Activated CD8-positive, alpha-beta memory T cell treated with anti-CD3 and anti-CD28 coated beads, Interleukin-2, amount 50 U/mL, for 1 hour (primary cell): ENCODE measurements at regions not wholly inside any gene's neighbourhood (a gene's known extent, or its start where the extent isn't known, plus 50 kb on each side); places are given as distances from the start of the nearest gene placed in this dataset.
"Not testable (repeated sequence)": the region's sequence is repeated elsewhere in the genome, so short reads cannot be mapped to it uniquely, and the experiment has no call there.

ENCODE experiments used
- DNase-seq: peaks from one replicate; pipeline ENCODE4 v3.0.0-alpha.2; 2020; ENCODE audit errors: extremely low read depth

DNA sequence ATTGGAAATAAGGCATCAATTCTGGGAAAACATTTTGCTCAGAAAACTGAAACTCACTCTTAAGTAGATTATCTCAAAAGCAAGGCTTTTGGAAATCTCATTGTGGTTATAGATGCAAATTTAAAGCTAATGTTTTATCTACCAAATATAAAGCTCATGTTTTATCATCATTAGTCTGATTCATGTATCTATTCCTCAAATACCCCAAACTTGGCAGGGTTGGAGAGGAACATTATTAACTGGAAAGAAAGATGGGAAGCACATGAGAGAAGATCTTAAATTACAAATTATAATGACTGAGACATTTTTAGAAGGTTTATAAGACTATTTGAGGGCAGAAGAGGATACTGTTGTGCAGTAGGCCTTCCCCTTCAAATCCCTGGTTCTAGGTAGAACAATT is 137.3 kb upstream of the TGFBR2 start:
- DNase-seq: no peak

DNA sequence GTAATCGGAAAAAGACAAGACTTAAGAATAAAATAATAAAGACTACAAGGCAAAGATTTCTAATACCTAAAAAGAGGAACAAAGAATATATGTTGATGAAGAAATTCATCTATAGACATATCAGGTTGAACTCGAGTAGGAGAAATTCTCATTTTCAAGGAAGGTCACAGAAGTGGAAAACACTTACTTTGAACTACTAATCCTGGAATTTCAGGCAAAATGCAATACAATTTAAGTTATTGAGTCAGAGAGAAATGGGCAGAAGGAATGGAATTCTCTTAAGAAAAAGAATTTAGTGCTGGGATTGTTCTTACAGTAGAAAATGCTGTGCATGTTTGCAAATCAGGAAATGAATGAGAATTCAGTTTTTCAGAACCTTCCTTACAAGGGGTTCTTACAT is 135.9 kb upstream of the TGFBR2 start:
- DNase-seq: no peak

DNA sequence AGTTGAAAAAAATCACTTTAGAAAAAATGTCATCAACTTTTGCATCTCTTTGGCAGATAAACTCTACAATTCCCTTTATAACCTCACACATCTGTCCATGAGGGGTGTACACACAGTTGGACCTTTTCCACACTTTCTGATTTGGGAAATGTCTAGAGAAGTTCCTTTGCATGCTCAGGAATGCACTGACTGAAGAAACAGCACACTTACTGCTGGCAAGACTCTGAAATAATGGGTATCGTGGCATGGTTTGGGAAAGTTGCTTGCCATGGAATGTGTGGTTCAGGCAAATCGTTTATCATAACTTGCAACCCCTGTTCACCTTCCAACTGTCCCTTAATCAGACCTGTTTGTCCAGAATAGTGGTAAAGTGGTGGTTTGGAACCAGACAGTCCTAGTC is 135.3 kb upstream of the TGFBR2 start:
- no peak for DNase-seq

DNA sequence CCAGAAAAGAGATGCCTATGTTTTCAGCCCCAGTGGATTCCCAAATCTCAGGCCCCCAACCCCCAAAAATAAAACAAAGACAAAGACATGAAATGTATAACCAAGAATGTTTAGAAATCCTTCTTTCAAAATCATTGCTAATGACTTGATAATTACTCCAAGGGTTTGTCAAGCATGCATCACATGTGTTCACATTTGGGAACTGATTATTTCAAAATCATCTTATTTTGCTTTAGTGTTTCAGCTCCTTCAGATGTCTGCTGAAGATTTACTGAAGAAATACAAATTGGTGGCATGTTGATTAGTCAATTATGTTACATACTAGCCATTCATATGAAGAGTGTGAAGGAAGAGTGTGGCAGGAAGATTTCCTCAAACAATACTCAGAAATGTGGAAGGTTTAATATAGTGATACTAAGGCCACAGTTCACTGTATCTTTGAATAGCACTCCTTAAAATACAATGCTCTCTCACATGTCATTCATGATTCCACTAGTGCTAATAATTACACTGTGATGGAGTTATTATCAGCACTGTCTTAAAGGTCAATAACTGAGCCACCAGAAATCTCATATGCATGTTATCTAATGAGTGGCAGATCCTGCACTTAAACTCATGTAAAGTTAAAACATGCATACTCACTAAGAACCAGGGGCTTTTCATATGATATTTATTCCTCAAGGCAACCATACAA is 134.5 kb upstream of the TGFBR2 start:
- DNase-seq: no peak

DNA sequence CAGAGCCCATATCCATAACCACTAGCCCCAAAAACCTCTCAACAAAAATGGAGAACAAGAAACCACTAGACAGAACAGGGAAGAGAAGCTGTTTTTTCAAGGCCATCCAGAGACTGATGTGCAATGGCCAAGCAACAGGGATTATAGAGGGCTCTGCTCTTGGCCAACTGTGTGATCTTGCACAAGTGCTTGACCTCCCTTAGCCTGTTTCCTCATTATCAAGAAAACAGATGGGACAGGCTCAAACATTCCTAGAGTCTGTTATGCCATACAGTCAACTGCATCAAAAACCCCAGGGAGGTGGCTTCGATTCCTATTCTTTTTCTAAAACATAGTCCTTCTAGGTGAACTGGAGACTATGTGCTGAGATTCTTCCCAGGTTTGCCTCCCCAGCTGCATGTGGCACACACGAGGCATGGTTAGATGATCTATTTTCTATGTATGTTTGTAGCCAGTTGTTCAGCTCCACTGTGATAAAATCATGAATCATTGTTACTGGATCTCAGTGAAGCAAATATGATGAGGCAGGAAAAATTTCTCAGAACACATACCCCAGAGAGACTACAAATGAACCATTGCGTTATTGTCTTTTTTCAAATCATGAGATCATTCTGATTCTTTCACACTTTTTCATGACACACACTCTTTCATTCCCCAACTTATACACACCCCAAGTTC is 132.9 kb upstream of the TGFBR2 start:
- DNase-seq: no peak

DNA sequence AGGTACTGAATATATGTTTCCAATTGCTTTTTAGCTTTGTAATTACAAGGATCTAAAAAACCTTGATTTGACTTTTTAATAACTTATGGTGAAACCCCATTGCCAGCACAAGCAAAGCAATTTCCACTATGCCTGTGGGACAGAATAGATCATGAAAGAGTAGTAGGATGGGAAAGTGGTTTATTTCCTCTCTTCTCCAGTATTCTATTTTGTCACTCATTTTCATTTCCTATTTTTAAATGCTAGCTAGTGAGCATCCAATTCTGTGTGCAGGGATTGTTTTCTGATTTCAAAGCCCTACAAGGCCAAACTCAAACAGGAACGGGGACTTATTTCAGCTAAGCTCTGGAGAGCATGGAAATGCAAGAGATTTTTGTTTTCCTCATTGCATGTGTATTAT is 132.0 kb upstream of the TGFBR2 start:
- no peak for DNase-seq

DNA sequence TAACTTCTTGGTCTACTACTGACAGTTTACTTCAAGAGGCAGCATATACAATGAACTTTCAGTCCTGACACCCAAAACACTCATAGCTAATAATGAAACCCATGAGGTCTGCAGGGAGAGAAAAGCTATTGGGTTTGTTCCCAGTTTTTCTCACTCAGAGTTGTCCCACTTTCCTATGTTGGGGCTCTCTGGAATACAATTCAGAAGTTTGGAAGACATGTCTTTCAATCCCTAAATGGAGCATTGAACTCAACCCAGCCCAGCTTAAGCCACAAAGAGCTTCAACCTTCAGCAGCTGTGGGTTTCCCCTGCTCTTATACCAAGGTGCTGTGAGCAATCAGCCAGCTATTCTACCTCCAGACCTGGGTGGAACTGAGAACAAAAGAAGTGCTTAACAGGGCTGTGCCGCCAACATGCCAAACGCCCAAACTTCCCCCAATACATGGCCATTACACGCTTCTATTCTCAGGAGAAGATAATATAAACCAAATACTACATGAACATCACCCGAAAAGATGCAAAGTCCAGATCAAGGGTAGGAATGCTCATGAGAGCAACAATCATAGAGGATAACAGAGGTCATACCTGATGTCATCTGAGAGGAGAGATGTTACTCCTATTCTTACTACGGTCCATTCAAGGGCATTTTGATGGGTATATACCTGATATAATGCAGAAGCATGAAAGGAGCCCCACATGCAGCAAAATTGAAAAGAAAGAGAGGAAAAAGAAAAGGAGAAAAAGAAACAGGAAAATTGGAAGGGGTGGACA is 131.2 kb upstream of the TGFBR2 start:
- DNase-seq: no peak

DNA sequence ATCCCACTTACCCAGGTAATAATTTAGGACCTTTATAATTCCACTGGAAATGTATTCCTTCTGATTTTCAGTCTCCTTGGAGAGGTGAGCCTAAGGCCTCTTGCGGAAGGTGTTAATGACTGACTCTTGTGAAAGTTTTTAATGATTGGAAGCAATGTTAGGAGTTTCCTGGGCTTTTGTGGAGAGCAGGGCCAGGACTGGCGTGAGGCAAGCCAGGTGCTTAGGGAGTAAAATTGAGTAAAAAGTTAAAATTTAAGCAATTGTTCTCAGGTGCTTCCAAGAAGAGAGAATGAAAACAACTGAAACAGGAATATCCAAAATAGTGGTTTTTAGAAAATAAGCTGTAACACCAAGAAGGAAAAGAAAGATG is 130.6 kb upstream of the TGFBR2 start:
- DNase-seq: no peak

DNA sequence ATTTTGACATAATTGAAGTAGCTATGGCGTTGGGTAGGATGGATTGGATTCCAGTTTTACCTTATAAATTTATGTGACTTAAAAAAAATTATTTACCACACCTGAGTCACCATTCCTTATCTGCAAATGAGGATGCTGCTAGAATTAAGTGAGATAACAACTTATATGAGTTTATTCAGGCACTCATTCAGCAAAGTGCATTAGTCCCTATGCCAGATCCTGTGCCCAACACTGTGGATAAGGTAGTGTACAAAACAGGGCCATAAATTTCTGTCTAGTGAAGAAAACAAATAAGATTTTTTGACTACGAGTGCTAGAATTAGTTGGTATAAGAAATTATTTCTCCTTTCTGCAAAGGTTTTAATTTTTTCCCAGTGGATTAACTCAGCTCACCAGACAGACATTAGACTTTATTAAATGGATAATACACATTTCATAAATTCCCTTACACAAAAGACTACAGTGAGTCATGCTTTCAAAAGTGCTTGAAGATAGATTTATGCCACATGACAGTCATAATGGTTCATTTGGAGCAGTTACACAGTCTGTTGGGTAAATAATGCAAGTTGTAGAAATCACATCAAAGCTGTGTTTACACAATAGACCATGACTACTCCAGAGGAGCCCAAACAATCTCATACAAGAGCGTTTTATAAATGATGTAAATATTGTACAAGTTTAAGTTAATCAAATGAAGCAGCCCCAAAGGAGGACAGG is 129.9 kb upstream of the TGFBR2 start:
- no peak for DNase-seq

DNA sequence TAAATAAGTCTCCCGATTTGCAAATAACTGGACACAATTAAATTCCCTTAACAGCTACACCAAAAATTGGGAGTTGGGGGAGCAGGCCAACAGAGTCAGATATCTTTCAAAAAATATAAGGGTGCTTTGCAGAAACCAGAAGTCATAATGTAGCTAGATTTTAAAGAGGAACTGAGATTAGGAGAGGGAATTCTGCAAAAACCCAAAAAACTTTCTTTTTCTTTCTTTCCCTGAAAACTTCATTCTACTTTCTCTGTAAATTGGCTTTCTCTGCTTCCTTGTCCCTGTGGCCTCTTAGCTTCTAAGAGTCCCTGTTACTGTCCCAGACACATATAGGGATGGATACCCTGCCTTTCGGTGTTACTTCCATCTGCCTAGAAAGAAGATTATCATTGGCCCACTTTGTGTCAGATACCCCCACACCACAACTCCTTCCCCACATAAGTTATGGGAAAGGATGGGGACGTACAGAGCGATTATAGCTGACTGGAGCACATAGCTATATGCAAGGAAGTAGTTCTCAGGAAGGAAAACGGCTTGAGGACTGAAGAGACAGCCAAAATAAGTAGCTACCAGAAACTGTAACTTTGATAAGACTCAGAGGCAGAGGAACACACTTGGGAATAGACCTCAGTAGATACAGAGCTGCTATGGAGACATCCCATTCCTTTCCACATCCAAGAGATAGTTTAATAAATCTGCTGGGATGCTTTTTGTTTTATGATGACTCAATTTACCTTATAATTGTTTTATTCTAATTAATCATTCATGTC is 129.1 kb upstream of the TGFBR2 start:
- DNase-seq: no peak

DNA sequence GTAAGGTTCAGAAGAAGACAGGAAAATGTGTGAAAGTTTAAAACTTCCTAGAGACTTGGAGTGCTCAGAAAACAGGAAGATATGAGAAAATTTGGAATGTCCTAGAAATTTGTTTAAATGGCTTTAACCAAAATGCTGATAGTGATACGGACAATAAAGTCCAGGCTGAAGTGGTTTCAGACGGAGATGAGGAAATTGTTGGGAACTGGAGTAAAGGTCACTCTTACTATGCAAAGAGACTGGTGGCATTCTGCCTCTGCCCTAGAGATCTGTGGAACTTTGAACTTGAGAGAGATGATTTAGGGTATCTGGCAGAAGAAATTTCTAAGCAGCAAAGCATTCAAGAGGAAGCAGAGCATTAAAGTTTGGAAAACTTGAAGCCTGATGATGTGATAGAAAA is 126.7 kb upstream of the TGFBR2 start:
- not testable (repeated sequence) for DNase-seq

DNA sequence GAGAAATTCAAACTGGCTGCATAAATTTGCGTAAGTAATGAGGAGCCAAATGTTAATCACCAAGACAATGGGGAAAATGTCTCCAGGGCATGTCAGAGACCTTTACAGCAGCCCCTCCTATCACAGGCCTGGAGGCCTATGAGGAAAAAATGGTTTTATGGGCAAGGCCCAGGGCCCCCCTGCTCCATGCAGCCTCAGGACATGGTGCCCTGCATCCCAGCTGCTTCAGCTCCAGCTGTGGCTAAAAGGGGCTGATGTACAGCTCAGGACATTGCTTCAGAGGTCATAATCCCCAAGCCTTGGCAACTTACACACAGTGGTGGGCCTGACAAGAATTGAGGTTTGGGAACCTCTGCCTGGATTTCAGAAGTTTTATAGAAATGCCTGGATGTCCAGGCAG is 126.2 kb upstream of the TGFBR2 start:
- DNase-seq: not testable (repeated sequence)

DNA sequence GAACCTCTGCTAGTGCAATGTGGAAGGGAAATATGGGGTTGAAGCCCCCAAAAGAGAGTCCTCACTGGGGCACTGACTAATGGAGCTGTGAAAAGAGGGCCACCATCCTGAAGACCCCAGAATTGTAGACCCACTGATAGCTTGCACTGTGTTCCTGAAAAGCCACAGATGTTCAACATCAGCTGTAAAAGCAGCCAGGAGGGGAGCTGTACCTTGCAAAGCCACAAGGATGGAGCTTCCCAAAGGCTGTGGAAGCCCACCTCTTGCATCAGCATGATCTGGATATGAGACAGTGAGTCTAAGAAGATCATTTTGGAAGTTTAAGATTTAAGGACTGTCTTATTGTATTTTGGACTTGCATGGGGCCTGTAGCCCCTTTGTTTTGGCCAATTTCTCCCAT is 125.8 kb upstream of the TGFBR2 start:
- no peak for DNase-seq

DNA sequence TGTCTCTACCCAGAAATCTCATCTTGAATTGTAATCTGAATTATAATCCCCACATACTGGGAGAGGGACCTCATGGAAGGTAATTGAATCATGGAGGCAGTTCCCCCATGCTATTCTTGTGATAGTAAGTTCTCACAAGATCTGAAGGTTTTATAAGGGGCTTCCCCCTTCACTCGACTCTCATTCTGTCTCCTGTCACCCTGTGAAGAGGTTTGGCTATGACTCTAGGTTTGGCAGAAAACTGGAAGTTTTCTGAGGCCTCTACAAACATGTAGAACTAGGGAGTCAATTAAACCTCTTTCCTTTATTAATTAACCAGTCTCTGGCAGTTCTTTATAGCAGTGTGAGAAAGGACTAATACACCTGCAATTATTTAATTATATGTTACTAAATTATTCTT is 125.2 kb upstream of the TGFBR2 start:
- DNase-seq: no peak

DNA sequence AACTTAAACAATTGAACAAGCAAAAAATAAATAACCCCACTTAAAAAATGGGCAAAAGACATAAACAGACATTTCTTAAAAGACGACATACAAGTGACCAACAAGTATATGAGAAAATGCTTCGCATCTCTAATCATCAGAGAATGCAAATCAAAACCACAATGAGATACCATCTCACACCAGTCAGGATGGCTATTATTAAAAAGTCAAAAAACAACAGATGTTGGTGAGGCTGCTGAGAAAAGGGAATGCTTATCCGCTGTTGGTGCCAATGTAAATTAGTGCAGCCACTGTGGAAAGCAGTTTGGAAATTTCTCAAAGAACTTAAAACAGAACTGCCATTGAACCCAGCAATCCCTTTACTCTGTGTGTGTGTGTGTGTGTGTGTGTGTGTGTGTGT is 122.2 kb upstream of the TGFBR2 start:
- DNase-seq: not testable (repeated sequence)

DNA sequence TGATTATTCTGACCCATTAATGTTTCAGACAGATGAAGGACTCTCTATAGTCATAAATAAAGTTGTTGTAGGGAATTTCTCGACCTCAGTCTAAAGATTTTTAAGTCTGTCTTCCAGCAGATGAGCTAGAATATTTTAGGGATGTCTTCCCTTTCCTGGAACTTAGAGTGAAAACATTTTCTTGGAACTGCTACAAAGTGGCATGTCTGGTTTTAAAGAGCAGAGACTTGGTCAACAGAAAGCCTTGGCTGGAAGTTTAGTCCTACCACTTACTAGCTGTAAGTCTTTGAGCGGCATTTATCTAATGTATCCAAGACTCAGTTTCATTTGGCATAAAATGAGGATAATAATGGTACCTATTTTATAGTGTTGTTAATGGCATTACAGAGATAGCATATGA is 120.0 kb upstream of the TGFBR2 start:
- DNase-seq: no peak

DNA sequence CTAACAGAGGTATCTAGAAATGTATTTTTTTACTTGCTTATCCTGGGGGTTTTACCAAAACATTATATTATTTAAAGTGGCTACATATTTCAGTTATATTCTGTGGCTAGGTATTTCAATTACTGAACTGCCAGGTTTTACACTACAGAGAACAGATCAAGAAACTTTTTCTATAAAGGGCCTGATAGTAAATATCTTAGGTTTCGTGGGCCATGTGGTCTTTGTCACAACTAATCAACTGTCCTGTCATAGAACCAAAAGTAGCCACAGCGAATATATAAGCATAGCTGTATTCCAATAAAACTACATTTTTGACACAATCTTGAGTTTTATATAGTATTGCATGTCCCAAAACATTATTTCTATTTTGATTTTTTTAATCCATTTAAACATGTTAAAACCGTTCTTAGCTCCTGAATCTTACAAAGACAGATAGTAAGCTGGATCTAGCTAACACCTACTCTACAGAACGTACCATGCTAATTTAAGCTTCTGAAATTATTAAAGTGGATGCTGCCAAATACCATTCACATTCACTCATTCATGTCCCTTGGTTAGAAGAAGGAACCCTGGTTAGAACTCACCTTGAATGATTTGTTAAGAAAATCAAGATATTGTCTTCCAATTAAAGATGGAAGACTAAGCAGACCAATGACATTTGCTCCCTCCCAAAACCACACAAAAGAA is 118.2 kb upstream of the TGFBR2 start:
- no peak for DNase-seq

DNA sequence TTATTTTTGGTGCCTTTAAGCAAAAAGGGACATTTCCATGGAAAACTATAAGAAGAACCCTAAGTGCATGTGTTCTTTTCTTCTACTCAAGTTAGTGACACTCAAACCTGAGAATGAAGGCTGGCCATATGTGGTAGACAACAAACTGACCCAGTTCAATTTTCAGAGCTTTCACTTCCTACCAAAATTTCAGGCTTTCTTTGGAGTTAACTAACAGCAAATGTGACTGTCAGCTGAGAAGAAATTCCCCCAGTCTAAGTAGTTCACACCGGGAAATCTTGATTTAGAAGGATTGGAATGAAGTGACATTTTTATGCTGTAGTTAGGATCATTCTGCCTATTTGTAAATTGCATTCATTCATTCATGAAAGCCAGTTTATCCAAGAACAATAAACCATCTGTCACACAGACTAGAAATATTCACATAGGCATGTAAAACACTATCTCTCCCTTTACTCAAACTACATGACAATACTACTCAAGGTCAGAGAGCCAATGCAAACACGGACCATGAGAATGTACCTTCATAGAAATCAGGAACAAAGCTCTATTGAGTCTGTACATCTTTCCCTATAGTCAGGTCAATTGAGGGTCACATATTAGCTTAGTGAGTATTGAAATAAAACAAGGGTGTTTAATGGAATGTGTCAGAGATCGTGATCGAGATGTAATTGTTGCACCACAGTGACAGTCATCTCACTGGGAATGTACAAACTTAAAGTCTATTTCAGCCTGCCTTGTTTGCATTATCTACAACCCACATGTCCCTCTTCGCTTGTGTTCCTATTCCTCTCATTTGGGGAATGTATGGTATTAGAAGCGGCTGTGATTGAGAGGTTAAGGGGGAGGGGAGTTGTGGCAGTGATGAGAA is 113.8 kb upstream of the TGFBR2 start:
- no peak for DNase-seq

DNA sequence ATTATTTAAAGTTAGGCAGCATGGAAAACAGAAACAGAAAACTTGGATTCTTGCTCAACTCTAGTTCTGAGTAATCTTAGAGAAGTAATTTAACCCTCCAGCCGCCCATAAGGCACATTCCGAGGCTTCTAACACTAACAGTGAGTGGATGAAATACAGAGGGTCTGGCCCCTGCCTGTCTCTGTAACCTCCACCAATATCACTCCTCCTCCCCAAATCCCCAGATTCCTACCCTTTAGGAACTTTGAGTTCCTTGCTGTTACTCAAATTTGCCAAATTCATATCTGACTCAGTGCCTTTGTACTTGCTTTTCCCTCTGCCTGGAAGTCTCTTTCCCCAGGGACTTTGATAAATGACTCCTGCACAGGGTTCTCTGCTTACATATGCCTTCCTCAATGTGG is 112.5 kb upstream of the TGFBR2 start:
- DNase-seq: no peak
